GM18508 (cell line): ENCODE measurements at regions not wholly inside any gene's neighbourhood (a gene's known extent, or its start where the extent isn't known, plus 50 kb on each side); places are given as distances from the start of the nearest gene placed in this dataset.
"Not testable (repeated sequence)": the region's sequence is repeated elsewhere in the genome, so short reads cannot be mapped to it uniquely, and the experiment has no call there.

Experiments used
- ATAC-seq: cut with Tn5 transposase; IDR thresholded peaks from one replicate; pipeline ENCODE4 v1.9.1; 2021; ENCODE audit warnings: moderate number of reproducible peaks; ENCODE audit not compliant: insufficient read depth, unreplicated experiment

DNA sequence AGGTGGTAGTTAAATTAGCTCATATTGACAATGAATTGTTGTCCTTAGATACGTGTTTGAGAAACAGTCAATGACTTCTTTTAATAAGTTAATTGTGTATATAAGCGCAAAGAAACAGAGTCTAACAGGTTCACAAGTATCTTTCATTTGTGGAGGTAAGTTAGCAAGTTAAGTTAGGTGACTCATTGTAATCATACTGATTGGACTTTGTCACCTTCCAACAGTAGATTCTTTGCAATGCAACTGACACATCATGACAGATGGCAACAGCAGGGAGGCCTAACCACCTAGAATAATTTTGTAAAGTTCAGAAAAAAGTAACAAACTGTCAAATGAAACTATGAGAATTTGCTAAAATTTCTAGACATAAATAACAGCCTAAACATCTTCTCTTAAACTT lies 207.6 kb upstream of the PITX2 start:
- no peak for ATAC-seq

DNA sequence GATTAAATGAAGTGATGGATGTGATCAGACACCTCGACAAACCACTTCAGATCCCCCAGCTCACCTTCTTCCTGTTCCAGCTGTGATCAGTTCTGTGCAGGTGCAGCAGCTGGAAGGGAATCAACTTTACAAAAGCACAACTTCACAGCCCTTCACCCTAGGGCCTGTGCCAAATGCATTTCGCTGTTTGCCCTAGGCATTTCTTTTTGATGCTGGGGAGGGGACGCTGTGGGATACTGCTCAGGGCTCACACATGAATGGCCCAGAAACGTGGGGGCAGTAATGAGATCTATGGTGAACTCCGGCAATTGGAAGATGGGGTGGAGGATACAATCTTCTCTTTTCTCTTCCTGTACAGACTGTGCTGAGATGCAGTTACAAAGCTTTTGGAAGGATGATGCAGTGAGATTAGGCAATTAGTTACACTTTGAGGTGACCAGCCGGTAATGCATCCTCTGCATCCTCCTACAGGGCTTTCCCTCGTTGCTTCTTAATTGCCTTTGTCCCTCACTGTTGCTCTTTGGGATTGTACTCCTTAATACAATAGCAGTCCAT lies 215.1 kb upstream of the PITX2 start:
- no peak for ATAC-seq

DNA sequence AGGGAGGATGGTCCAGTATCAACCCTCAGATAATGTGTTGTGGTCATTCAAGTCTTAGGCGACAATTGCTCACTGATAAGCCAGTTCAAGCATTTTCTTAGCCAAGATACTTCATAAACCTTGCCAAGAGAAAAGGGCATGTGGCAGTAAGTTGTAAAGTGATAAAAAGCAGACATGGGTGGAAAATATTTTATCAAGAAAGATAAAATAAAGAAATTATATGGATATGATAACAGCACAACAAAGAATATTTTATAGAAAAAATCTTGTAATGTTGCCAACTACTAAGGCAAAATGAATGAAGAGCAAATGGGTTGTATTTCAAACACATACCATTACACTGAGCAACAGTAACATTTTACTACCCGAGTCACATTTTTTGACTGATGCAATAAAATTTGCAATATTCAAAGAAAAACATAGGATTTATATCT lies 217.4 kb upstream of the PITX2 start:
- ATAC-seq, result no peak

DNA sequence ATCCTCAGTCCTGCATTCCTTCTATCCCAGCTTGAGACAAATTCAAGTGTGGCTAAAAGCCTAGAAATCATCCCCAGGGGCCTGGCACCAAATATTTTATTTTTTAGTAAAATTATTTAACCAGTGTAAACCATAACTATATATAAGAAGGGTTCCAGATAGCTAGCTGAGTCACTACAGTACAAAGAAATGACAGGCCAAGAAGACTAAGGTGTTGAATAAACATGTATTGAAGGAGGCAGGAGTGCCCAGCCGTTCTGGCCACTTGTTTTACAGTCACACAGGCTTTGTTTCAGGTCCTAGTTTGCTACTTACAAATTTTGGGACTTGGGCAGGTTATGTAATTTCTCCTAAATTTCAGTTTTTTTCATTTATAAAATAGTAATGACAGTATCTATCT lies 225.9 kb upstream of the PITX2 start:
- ATAC-seq, result no peak

DNA sequence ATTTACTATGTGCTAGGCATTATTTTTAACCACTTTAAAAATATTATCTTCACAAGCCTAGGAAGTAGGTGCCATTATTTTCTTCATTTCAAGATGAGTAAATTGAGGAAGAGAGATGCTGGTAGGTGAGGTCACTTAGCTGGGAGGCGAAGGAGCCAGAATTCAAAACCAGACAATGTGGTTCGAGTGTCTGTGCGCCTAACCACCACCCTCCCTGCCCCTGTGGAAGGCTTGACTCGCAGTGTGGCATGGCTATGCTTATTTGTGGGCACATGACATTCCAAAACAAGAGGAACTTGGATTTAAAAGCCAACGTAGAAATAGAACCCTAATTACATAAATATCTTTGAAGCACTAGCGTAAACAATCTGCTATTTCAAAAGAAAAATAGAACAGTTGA lies 226.6 kb upstream of the PITX2 start:
- ATAC-seq, result no peak

DNA sequence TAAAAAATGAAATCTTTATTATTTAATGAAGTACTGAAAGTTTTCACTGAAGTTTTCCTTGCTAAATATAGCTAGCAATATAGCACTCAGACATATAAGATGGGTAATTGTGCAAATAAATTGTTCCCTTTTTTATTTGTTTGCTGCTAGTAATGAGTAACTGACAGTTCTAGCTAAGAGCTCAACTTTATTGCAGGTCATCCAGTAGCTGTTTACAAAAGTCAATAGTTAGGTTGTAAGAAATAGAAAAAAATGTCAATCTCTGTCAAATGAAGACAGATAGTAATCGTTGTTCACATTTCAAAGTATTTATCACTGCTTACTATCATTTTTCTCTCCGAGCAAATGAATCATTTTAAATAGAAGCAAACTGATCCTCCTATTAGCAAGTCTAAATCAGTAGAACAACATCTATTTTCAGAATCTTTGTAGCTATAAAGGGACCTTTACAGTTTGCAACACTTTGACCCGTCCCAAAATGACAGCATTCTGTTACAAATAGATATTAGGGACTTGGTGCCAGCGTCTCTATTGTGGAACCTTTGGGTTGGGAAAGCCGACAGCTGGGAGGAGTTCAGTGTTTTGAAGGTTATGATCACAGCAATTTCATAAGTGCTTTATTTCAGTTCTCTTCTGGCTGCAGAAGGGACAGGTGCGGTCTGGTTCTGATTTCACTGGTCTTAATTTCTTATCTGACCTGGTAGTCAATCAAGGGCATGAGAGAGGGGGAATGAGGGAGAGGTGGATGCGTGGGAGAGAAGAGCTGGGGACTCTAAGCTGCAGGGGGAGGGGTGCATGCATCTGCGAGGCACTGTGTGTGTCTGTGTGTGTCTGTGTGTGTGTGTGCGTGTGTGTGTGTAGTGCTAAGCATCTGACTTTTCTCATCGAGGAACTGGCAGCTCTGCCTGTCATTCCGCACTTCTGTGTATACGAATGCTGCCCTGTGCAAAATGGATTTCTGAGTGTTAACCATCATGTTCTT lies 227.9 kb upstream of the PITX2 start:
- ATAC-seq, result no peak

DNA sequence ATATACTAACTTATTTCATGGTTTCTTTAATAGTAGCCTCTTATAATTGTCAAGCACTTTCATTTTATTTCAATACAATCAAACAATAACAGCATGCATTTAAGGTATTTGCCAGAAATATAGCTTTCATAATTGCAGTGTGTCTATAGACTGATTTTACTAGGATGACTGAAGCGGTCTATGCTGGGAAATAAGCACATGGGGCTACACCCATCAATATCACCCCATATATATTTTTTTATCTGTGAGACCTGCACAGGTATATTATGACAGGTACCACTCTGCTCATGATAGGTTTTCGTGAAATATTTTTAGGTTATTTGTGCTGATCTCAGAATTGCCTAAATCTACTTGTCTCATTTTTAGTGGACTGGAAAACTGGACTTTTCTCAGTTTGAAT lies 229.1 kb upstream of the PITX2 start:
- no peak for ATAC-seq

DNA sequence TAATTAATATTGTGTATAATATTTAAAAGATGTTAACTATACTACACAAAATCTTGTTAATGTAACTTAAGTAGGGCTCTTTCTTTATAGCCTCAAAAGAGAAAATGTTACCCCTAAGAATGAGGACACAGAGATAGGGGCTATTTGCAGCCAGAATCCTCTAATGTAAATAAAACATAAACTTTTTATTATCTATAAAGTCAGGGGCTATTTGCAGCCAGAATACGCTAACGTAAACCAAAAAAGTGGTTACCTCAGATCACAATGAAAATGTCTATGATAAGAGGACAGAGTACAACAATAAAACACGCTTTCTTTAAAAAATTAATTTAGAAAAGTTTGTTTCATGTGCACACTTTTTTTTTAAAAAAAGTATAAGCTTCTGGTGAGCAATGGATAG lies 229.9 kb upstream of the PITX2 start:
- no peak for ATAC-seq

DNA sequence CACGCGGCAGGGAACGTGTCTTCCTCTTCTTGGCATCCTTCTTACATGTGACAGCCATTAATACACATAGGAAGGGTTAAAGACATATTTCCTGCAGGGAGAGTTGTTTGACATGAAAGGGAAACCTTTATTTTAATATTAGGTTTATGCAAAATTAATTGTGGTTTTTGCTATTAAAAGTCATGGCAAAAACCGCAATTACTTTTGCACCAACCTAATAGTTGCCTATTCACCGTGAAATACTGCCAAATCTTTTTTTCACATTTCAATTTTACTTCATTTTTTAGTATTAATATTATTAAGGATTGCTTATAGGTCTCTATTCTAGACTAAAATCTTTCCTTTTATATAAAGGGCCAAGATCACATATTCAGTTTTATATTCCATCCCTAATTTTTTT lies 230.4 kb upstream of the PITX2 start:
- ATAC-seq, result no peak

DNA sequence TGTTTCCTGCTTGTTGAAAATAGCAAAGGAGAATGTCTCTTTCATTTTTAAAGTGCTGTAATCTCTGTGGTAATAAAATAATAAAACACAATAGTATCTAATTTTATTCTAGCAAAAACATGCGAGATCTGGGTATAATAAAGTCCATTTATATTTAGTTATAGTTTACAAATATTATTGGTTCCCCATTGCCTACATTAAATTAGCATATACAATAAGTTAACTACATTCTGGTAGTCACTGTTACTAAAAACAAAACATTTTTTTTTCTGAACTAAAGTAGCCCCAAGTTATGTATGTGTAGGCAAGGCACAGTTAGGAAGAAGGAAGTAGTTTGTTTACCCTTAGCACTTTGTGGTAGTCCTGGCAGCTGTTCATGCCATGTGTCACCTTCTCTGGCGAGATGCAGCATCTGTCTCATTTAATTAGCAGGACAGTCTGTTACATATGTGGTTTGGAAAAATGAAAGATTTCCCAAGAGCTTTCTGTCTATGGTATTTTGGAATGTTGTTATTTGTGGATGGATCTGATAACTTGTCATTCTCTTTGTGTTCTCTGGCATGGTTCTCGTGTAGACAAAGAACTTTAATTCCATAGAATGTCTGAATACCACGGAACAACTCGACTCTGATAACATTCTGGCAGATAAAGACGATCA lies 231.3 kb upstream of the PITX2 start:
- ATAC-seq, result no peak

DNA sequence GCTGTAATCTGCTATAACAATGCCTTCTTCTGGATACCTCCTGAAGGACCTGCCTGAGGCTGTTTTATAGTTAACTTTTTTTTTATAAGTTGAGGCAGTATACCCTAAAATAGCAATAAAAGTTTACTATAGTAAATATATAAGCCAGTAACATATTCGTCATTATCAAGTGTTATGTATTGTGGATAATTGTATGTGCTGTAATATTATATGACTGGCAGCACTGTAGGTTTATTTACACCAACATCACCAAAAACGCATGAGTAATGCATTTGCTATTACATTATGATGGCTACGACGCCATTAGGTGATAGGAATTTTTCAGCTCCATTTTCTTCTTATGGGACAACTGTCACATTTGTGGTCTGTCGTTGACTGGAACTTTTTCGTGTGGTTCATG lies 237.2 kb upstream of the PITX2 start:
- no peak for ATAC-seq

DNA sequence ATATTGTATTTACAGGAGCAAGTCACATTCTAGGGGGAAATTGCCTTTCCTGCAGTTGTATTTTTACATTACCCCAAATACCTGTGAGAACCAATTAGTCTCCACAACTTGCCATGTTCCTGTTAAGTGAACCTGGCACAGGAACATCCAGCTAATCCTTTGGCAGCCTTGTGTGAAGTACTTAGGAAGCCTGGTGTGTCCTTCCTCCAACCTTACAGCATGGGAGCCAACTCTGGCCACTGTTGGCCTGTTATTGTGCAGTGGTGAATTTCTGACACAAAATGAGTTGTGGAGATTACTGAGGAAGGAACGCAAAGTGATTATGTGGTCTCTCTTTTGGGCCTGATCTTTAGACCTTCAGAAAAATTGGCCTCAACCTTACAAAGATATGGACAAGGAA lies 238.0 kb upstream of the PITX2 start:
- ATAC-seq, result no peak

DNA sequence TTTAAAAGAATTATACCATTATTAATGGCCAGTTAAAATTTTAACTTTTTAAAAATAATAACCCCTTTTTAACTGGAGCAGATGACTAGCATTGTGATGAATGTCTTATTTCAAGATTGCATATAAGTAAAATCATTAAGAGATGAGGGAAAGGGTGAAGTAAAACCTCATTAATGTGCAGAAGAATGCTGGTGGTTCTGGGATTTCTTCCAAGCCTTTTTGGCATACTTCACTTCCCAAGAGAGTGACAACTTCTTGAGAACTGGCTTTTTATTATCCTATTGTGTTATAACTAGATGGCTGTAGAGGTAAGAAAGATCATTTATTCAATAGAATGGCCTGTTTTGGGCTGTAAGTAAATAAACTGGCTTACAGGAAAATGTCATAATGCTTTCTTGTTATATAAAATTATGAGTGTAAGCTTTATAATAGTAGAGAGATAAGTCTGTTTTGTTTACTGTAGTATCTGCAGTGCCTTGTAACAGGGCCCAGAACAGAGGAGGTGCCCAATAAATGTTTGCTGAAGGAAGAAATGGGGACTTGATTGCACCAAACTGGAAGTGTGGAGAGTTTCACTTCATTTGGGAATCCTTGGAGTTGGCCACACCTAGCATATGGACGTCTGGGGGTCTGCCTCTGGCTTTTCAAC lies 242.9 kb upstream of the PITX2 start:
- no peak for ATAC-seq

DNA sequence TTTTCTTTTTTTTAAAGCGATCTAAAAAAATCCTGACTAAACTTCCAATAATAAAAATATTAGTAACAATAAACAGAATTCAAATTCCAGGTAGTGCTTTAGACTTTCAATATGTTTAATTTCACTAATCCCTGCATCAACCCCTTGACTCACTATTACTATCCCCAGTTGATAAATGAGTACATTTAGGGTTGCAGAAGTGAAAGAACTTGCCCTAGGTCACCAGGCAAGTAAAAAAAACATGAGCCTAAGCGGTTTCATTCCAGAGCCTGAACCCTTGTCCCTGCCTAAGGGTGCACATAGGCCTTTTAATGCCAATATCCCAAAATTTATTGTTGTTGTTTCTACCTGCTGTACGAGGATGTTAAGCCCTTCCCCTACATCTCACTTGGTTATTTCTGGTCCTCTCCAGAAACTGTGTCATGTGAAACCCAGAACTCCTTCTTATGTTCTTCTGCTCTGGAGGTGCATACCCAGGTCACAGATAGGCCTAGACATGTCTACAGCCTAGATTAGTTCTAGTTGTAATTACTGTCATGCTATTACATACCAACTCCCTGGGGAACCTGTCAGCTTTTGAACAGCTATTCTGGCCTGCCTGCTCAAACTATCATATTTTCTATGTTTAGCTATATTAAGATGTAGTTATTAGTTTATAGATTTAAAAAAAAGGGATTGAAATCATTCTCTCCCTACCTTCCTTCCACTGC lies 244.5 kb upstream of the PITX2 start:
- ATAC-seq, result peak; percentile 61

DNA sequence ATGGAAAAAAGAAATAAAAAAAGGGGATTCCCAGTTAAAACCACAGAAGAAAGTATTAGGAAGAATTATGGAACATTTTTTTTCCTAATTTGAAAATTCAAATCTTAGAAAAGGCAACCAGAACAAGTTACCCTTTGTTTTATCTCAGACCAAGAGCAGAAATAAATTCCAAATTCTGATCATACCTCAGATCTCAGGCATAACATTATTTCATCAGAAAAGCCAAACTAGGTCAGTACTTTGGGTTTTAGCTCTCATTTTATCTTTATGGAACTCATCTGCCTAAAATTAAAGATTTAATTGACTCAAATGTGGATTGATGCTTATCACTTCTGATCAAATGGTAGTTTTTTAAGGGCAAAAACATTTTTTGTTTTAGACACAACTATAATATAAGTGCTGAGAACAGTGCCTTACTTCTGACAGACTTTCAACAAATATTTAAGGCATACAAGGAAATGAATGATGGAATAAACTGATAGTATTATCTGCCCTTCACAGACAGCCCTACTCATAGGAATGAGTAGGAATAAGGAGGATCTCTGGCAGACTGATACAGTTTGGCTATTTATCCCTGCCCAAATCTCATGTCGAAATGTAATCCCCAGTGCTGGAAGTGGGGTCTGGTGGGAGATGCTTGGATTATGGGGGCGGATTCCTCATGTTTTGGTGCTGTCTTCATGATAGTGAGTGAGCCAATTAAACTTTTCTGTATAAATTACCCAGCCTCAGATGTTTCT lies 245.3 kb upstream of the PITX2 start:
- ATAC-seq, result no peak

DNA sequence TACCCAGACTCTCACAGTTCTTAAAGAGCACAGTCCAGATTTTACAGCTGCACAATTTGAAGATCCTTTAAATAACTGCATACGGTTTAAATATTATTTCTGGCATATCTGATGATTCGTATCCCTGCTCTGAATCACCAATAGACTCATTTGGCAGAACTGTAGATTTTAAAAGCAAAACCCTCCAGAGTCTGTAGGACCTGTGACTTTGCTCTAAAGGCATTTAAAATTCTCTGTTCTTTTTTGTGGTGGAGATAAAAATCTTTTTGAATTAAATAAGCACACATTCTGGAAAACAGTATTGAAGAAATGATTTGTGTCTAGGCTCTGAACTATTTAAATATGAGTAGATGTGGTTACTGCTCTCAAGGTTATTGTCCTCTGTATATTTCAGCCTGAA lies 246.2 kb upstream of the PITX2 start:
- ATAC-seq, result no peak

DNA sequence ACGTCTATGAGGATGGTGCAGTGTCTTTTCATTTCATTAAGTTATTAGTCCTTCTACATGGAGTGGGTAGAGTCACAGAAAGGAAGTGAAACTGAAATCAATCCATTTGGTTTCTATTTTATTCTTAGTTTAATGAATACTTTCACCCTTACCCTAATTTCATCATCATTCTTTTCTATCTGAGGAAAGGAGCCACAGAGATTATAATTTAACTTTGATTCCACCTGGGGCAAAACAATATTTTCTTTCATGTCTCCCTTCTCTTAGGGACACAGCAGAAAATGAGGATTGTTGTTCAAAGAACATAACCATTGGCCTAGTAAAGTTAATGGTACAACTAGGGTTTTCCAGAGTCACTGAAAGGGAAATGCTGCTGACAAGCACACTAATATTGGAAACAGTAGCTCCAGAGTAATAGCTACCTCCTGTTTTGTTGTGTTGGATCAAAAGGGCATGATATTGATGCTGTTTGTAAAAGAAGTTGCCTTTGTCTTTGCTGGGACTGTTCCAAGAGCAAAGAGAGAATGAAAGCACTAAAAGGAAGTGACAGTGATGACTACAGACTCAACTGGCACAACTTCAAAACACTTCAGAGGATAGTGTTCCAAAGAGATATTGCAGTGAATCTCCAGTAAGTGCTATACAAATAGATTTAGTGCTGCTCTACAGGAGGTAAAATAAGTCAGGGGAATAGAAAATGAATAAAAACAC lies 247.1 kb upstream of the PITX2 start:
- peak; percentile 86 for ATAC-seq

DNA sequence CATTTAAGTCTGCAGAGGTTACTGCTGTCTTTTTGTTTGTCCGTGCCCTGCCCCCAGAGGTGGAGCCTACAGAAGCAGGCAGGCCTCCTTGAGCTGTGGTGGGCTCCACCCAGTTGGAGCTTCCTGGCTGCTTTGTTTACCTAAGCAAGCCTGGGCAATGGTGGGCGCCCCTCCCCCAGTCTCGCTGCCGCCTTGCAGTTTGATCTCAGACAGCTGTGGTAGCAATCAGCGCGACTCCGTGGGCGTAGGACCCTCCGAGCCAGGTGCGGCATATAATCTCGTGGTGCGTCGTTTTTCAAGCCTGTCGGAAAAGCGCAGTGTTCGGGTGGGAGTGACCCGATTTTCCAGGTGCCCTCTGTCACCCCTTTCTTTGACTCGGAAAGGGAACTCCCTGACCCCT lies 253.3 kb upstream of the PITX2 start:
- not testable (repeated sequence) for ATAC-seq

DNA sequence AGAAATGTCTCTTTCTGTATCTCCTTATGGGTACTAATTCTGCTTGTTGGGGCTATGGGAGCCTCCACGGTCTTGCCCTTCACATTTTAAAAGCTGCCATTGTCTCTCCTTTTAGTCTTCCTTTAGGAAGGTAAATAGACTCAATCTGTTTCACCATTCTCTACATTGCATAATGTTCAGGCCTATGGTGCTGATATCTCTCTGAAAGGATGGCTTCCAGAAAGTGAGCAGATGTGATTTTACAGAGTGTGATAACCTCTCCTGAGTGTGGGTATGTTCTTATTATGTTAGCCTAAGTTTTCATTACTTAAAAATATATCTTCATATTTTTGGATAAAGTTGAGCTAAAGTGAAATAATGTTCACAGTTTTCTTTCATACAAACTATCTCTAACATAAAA lies 254.0 kb upstream of the PITX2 start:
- no peak for ATAC-seq
